ENCODE measurements at regions not wholly inside any gene's neighbourhood (a gene's known extent, or its start where the extent isn't known, plus 50 kb on each side); places are given as distances from the start of the nearest gene placed in this dataset.

DNA sequence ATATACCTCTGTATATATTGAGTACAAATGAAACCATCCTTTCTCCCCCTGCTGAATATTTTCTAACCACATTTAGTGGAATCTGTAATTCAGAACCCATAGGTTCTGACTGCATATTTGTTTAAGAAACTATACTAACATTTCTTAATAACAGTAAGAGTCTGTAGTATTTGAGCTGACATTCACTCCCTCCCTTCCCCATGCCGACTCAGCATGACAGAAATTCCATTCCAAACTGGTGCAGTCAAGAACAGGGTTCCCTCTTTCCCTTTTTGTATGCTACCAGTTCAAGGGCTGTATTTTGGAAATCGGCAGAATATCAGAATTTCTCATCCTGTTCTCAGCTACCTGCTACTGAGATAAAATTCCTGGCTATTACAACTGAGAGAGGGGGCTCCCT is 796.6 kb upstream of the DPPA4 start:
- no peak for DNase-seq

DNA sequence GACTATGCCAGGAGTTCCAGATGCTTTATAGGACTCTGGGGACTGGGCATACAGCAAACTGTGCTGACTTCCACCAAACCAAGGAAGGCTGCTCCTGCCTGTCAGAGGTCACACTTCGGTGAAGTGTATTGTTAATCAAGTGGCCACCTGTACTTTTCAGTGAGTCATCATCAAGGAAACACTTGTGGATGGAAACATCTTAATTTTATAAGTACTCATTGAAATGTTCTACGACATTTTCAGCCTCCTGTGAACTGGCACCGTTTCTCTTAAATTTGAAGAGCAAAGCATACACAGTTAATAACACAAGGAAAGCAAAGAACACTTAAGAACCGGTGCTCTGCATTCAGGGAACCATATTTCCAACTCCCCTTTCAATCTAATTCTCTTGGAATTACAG is 801.7 kb upstream of the DPPA4 start:
- no peak for DNase-seq

DNA sequence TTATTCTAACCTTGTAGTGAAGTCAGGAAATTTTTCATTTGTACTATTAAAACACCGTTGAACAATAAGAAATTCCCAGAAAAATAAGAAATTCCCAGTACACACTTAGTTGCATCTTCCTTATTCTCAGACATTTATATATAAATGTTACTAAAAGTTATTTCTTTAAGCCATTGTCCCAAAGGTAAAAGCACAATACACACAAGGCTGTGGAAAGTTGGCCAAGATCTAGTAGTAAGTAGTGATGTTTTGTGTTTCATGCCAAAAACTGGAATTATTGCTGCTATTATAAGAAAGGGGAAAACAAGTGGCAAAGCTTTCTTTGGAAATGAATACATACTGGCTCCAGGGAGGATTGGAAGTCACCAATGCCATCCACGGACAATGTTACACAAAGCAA is 802.5 kb upstream of the DPPA4 start:
- no peak for DNase-seq

DNA sequence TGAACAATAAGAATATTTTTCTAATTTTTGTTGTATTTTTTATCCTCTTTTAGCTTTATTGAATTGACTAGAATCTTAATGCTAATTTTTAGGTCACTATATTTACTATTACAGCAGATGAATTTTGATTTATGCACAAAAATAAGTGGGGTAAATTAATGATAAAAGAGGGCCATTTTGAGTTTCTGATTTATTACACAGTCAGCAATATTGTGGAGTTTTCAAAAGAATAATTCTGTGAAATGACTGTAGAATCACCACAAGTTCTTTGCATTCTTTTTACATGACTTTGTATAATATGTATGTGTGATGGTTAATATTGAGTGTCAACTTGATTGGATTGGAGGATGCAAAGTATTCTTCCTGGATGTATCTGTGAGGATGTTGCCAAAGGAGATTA is 812.4 kb upstream of the DPPA4 start:
- no peak for DNase-seq

DNA sequence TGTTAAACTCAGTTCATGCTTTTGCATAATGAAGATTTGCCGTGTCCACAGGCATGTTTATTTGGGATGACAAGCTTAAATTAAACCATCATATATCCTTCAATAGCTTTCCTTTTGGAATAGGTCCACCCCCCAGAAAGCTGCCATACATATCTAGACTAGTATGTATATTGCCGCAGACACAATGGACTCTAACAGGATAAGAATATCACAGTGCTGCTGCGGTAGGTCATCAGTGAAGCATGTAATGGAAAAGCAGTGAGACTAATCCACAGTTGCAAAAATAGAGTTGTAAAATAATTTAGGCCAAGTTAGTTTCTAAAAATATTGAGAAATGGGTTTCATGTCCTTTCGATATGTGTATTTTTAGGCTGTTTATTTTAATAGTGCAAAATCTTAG is 819.9 kb upstream of the DPPA4 start:
- DNase-seq = no peak

DNA sequence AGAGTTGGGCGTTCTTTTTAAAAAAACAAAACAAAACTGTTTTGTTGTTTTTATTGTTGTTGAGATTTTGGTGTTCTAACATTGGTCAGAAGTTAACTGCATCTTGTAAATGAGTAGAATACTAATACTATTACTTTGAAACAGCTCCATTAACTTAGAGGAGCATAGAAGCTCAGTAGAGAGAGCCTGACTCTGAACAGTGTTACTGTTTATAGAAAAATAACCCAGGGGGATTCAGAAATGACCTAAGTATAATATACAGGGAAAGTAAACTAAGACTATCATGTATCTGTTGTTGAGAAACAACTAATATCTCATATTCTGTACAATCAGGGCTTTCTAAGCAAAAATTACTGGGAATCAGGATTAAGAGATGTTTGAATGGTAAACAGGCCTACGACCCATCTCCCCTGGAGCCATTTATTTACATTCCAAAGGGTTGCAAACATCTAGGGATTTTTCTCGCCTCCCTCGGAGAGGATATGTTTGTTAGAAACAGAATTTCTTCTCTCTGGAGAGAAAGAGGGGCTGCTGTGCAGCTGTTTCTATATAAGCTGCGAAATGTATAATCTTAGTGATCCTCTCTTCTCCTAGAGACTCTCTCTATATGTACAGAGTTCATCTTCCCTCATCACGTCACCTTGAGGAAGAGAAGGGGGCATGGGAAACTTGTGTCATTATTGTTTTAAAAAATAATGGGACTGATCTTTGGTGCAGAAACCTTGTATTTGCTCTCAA is 827.5 kb upstream of the DPPA4 start:
- DNase-seq = no peak

DNA sequence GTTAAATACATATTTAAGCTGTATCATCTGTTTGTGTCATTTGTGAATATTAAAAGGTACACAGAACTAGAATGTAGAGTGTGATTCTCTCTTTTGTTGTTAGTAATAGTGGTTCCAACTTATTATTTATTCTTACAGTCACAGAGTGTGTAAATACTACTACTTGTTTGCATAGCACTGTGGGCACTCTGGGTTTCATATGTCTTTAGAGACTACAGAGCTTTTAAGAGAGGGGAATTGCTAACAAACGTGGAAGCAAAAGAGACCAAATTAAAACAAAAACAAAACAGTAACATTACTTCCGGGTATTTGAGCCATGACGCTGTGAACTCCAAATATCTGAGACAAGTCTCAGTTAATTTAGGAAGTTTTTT is 828.0 kb upstream of the DPPA4 start:
- DNase-seq = no peak

DNA sequence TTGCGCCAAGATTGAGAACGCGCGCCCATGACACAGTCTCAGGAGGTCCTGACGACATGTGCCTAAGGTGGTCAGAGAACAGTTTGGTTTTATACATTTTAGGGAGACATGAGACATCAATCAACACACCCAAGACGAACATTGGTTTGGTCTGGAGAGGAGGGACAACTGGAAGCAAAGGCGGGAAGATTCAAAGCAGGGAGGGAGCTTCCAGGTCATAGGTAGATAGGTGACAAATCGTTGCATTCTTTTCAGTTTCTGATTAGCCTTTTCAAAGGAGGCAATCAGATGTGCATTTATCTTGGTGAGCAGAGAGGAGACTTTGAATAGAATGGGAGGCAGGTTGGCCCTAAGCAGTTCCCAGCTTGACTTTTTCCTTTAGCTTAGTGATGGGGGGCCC is 828.4 kb upstream of the DPPA4 start:
- DNase-seq = no peak

DNA sequence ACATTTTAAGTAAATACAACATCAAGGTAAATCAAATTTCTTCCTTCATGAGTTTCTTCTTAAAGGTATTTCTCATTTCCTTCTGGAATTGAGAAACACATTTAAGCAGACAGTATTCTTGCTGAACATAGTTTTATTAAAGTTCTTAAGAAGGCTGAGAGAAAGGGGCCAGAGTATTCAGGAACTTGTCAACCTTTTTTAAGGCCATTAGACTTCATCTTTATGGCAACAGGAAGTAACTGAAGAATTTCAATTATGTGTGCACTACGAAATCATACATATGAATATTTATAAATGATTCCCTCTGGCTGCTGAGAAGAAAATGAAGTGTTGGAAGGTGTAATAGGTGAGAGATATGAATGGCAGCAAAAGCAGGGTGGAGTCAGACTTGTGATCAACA is 829.4 kb upstream of the DPPA4 start:
- no peak for DNase-seq

DNA sequence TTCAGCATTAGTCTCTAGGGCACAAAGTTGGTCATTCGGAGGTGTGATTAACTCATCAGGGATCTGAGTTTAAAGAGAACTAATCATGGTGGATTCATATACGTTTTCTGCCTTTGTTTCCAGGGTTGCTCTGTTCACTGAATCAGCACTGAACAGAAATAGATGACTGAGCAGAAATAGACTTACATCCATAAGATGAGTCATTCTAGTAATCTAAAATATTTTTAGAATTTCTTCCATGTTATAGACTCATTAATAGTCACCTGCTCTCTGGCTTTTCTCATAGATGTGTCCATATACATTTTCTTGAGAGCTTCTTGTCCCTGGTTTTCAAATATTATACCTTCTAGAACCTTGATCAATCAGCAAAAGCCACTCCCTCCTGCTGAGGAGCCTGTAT is 837.6 kb upstream of the DPPA4 start:
- DNase-seq = no peak

DNA sequence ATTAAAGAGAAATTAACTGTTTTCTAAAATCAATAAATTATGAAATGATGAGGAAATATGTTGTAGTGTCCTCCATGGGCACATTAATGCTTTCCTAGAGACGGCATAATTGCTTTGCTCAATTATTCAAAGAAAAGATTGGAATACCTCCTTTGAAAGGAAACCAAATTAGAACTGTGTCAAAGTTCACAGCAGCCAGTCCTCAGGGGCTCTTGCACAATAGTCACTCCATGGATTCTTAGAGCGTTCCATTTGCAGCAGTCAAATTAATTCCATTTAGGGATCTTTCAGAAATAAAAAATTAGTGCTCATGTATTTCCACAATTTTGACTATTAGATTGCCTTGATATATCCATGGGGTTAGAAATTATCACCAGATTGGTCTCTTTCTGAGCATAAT is 841.6 kb upstream of the DPPA4 start:
- no peak for DNase-seq

DNA sequence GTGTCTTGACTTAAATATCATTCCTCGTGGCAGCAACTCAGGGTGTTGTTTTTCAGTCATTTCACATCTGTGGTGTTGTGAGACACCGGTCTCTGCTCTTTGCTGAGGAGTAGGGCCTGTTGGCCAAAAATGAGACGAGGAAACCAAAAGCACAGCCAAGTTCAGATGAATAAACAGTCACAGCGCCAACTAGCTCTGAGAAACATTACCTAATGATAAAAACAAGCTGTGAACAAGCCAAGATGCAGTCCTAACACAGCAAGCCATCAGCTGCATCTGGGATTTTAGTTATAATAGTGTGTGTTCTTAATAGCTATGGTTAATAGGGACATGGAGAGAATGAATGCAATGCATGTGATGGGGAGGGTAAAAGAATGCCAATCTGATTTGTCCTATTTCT is 843.4 kb upstream of the DPPA4 start:
- DNase-seq = no peak

DNA sequence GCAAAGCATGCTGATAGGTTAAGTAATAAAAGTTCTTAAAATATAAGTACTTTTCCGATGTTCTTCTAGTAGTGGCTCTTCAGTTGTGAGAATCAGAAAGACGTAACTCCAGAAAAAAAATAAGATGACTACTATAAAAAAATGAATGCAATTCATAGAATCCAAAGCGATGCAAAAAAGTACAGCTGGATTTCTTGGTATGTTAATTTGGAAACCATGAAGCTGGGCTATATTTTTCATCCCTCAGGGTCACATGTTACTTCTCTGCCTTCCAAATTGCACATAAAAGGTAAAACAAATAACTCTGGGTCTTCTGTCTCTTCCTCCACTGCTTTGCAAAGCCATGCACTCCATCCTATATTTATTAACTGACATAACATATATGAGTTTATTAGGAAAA is 843.9 kb upstream of the DPPA4 start:
- DNase-seq = no peak

DNA sequence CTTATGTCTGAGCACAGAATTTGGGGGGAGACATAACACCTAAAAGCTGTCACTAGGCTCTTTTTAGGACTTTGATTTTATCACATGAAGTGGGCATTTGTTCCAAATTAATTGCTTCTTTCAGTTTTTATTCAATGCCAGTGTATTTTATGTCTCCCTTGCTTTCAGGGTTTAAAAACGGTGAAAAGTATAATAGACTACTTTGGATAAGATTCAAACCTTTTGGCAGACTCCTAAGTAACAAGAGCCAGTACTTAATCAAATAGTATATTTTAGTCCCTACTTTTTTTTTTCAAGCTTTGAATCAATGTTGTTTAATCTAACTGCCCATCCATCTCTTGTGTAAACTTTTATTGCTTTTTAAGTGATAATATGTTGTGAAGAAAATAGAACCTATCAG is 847.2 kb upstream of the DPPA4 start:
- no peak for DNase-seq

DNA sequence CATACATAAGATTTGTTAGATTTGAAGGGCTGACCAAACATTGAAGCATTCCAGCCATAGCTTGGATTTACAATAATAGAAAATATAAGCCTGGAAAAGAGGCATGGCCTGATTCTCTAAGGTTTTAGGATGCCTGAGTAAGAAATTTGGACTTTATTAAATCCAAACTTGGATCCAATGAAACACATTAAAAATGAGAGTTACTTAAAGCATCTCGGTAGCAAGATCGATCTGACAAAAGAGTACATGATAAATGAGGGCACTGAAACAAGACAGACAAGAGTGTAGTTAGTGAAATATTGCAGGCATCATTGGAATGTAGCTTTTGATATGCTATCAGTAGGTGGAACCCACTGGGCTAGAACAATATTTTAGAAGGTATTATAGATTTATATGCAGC is 855.7 kb upstream of the DPPA4 start:
- no peak for DNase-seq

DNA sequence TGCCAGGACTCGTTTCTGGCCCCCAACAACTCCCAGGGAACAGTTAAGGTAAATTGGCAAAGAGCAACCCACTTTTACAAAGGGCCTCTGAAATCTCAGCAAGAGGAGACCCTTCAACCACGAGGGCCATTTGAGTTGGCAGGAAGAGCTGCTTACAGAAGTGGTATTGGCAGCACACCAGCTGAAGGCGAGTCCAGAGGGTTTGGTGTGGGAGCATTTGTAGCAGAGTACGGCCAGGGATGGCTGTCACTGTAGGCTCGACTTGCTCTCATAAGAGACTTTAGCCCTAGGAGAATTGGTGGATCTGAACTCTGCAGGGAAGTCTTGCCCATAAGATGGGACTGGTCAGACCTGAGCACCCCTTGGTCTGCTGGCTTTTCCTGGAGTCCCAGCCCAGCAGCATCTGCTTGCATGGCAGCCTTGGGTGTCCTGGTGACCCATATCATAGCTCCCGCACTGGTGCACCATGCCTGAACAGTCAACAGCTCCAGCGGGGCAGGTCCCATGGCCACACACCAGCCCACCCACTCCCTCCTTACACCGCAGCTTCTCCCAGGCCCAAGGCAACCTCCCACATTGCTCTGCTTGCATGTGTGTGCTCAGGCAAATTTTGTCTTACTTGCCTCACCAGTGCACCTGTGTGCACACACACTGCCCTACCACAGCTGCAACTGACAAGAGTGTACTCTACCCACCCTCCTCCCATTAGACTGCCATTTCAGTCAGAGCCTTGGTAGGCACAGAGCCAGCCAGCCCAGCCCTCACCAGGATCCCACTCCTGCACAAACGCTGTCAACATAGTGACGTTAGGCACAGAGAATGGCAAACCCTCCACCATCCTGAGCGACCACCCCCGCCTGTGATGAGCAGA is 861.6 kb upstream of the DPPA4 start:
- no peak for DNase-seq

DNA sequence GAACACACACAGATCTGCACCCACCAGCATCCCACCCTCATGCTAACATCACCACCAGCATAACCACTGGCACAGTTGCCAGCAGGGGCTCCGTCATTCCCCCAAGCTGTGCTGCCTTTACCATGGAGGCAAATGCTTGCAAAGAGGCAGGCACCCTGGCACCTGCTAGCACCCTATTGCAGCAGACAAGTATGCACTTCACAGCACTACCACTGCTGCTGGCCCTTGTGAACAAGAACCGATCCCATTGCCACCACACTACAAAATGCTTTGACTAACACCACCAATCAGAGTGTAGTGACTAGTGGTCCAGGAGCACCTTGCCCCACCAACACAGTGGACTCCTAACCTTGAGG is 862.2 kb upstream of the DPPA4 start:
- no peak for DNase-seq

DNA sequence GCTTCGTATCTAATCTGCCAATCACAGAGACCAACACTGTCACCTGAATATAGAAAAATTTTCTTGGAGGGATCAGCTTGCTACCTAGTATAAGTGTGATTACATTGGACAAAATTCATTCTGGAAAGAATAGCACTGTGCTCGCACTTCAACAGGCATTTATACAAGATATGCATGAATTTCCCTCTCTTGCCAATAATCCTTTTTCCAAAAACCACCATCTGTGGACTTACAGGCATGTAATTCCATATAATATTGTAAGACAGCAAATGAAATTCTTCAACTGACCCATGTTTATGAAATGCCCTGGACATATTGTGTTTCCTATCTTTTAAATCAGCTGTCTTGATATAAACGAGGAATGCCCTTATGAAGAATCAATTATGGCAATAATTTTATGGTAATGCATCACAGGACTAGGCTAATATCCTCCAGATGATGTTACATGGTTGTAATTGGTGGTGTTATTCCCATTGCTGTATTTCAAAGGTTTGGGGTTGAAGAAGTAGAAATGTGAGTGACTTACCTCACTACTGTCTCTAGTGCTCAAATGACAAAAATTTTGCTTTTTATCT is 861.4 kb upstream of the NECTIN3 start:
- DNase-seq = no peak

DNA sequence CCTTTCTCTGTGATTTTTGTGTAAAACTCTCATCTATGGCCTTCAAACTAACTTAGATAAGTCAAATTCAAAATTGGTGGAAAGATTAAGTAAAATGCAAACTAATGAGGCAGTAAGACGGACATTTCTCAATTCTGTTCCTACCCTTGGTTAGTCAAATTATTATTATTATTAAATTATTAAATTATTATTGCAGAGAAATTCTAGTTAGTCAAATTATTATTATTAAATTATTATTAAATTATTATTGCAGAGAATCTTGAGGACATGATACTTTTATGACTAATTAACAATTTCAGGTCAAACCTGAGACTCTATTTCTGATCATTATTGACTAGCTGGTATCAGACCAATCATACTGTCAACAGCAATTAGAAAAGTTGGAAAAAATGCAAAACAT is 845.0 kb upstream of the NECTIN3 start:
- no peak for DNase-seq

DNA sequence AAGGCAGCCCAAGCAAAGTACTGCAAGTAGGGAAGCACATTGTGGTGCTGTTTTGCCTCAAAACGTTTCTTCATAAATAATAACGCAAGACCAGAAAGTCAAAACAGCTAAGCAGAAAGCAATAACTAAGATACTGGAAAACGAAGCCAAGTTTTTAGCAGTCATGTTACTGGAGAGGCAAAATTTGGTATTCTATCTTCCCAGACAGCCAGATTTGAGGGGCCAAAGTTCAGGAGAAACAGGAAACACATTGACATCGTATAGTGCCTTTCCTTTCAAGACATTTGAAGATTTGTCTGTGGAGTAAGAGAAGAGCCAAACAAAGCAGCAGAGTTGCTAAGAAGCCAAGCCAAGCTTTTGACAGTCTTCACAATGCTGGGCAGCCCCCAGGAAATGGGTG is 843.6 kb upstream of the NECTIN3 start:
- no peak for DNase-seq

DNA sequence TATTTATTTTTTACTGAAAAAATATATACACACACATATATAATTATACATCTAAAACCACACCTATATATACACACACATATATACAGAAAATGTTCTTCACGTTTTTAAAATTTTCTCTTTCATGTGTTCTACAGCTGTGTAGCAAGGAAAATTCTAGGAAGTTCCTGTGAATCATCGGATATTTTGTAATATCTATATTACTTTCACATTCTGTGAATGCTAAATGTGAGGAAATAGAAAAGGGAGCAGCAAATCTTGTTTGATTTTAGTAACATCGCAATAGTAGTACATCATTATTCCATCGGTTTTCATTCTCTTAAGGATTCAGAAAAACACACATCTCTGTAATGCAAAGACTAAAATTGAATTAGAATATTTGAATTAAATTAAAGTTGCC is 836.8 kb upstream of the NECTIN3 start:
- DNase-seq = peak in 1 of 3 donors; percentile 14

DNA sequence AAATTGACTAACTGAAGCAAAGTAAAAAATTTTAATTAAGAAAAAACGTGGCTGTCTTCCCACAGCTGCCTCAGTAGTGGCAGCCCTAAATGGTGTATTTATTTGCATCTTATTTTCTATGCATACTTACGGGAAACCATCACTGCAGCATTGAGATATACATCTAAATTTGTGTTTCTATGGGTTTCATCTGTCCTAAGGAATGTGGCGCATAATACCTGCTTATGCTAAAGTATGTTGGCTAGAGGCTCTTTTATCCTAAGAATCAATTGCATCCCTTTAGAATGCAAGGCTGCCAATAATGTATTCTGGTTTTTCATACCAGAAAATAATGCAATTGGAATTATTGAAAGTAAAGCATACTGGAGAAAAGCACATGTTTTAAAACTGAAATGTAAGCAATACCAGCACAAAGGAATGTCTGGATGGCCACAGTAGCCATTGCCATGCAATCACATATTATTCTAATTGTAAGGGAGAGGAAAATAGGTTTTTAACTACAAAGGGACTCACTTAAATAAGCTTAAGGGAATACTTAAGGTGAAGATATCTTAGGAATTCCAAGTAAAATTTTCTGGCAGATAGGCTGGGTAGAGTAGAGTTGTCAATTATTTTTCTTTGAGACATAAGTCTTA is 834.5 kb upstream of the NECTIN3 start:
- no peak for DNase-seq

DNA sequence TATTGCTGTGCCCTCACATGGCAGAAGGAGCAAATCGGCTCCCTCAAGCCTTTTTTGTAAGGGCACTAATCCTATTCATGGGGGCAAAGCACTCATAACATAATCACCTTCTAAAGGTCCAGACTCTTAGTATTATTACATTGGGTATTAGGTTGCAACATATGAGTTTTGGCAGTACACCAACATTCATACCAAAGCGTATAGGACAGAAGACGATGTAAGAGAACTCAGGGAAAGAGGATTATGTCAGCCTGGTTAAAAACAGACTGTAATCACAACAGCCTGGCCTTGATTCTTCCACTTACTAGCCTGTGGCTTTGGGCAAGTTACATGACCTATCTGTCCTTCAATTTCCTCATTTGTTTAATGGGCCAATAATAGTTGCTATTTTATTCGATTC is 828.5 kb upstream of the NECTIN3 start:
- no peak for DNase-seq

DNA sequence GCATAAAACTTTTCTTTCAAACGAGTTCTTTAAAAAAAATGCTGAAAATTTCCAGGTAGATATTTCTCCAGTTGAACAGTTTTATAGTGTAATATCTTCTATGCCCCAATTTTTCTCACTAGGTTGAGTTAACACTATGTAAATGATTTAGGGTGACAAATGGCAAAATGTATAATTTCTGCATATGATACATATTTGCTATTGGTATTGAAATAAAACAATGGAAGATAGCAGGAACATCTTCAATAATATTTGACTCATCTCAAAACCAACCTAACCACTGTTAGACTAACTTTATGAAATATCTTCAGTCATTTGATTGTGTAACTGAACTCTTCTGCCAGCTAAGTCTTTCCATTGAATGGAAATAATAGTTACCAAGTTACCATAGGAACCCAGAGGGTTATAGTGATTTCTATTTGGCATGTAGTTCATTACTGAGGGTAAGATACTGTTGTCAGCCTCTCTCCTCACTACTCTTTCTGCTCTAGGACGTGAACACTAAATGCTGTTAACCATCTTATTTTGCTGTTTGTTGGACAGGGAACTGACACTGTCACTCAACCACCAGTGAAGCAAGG is 824.7 kb upstream of the NECTIN3 start:
- DNase-seq = no peak

Data from suppressor macrophage treated with lipopolysaccharide for 1 hour (primary cell).